HG02840 (cell line): ENCODE measurements at regions not wholly inside any gene's neighbourhood (a gene's known extent, or its start where the extent isn't known, plus 50 kb on each side); places are given as distances from the start of the nearest gene placed in this dataset.

ENCODE experiments used
- ATAC-seq: cut with Tn5 transposase; IDR thresholded peaks from one replicate; pipeline ENCODE4 v1.9.1; 2021; ENCODE audit warnings: mild to moderate bottlenecking, moderate library complexity, moderate number of reproducible peaks; ENCODE audit not compliant: unreplicated experiment, low FRiP score

- ATAC-seq: no peak
Observed at GRCh38 chr13:33891196-33891742, 73.3 kb downstream of the RFC3 start.

- no peak for ATAC-seq
Observed at GRCh38 chr13:33893559-33893958, 75.6 kb downstream of the RFC3 start.

GRCh38 chr13:33904431-33904830 is 86.5 kb downstream of the RFC3 start:
- ATAC-seq: no peak

- no peak for ATAC-seq
Observed at GRCh38 chr13:33908116-33908515, 90.2 kb downstream of the RFC3 start.

GRCh38 chr13:33910255-33910654 is 92.3 kb downstream of the RFC3 start:
- ATAC-seq: no peak

- no peak for ATAC-seq
Observed at GRCh38 chr13:33911521-33911920, 93.6 kb downstream of the RFC3 start.

- no peak for ATAC-seq
Observed at GRCh38 chr13:33913829-33914228, 95.9 kb downstream of the RFC3 start.

GRCh38 chr13:33917190-33917589 is 99.2 kb downstream of the RFC3 start:
- no peak for ATAC-seq

GRCh38 chr13:33918199-33918932 is 100.4 kb downstream of the RFC3 start:
- ATAC-seq: no peak

GRCh38 chr13:33919120-33919519 is 101.2 kb downstream of the RFC3 start:
- no peak for ATAC-seq

- no peak for ATAC-seq
Observed at GRCh38 chr13:33925563-33925962, 107.6 kb downstream of the RFC3 start.

GRCh38 chr13:33927315-33927714 is 109.4 kb downstream of the RFC3 start:
- no peak for ATAC-seq

GRCh38 chr13:33931397-33932311 is 113.7 kb downstream of the RFC3 start:
- peak; percentile 65 for ATAC-seq

GRCh38 chr13:33932769-33933406 is 114.9 kb downstream of the RFC3 start:
- ATAC-seq: no peak

- ATAC-seq: no peak
Observed at GRCh38 chr13:33933810-33934209, 115.9 kb downstream of the RFC3 start.

GRCh38 chr13:33934343-33934742 is 116.4 kb downstream of the RFC3 start:
- no peak for ATAC-seq

- no peak for ATAC-seq
Observed at GRCh38 chr13:33934951-33935371, 117.0 kb downstream of the RFC3 start.

GRCh38 chr13:33935969-33936368 is 118.0 kb downstream of the RFC3 start:
- no peak for ATAC-seq

- ATAC-seq: no peak
Observed at GRCh38 chr13:33937373-33938098, 119.6 kb downstream of the RFC3 start.

- no peak for ATAC-seq
Observed at GRCh38 chr13:33940256-33940655, 122.3 kb downstream of the RFC3 start.
